Fibroblast of villous mesenchyme (primary cell): ENCODE measurements at regions not wholly inside any gene's neighbourhood (a gene's known extent, or its start where the extent isn't known, plus 50 kb on each side); places are given as distances from the start of the nearest gene placed in this dataset.

ENCODE experiments used
- DNase-seq: peaks from one replicate; pipeline ENCODE4 v3.0.0-alpha.2; 2010; ENCODE audit warnings: low read depth
- H3K4me3 ChIP-seq: 2 replicates; pipeline ENCODE4 v1.5.1; 2011; ENCODE audit warnings: low read depth, mild to moderate bottlenecking, low read length
- CTCF ChIP-seq: IDR thresholded peaks from 2 replicates; pipeline ENCODE4 v1.5.1; 2012; ENCODE audit warnings: low read depth, mild to moderate bottlenecking, low read length; ENCODE audit not compliant: insufficient read depth

- TF ChIP-seq CTCF = no peak
- peak; percentile 64 for DNase-seq
- H3K4me3 ChIP-seq = no peak overlapping the region
Observed at GRCh38 chr4:152258804-152259708, 276.8 kb downstream of the FBXW7 start.

- DNase-seq = no peak
- TF ChIP-seq CTCF = no peak
- no peak overlapping the region for H3K4me3 ChIP-seq
Observed at GRCh38 chr4:152258391-152258790, 277.5 kb downstream of the FBXW7 start.

GRCh38 chr4:152257601-152258066 lies 278.3 kb downstream of the FBXW7 start:
- H3K4me3 ChIP-seq = no peak overlapping the region
- no peak for DNase-seq
- TF ChIP-seq CTCF = no peak

- no peak for DNase-seq
- no peak overlapping the region for H3K4me3 ChIP-seq
- TF ChIP-seq CTCF = no peak
Observed at GRCh38 chr4:152256996-152257395, 278.9 kb downstream of the FBXW7 start.

GRCh38 chr4:152255437-152255836 lies 280.5 kb downstream of the FBXW7 start:
- TF ChIP-seq CTCF = no peak
- DNase-seq = no peak
- H3K4me3 ChIP-seq = no peak overlapping the region

- no peak overlapping the region for H3K4me3 ChIP-seq
- no peak for TF ChIP-seq CTCF
- DNase-seq = no peak
Observed at GRCh38 chr4:152248347-152248746, 287.5 kb downstream of the FBXW7 start.
